Calu3 (cell line): ENCODE measurements at regions not wholly inside any gene's neighbourhood (a gene's known extent, or its start where the extent isn't known, plus 50 kb on each side); places are given as distances from the start of the nearest gene placed in this dataset.

Experiments
- BruUV-seq: library from RNA; stranded (reverse); fragments of 400-500 nt; replicated peaks from 2 replicates; lab custom pipeline; 2021; lab: Mats Ljungman, UMichigan
- CTCF ChIA-PET: fragments of 300-600 bp; sonication (Branson Sonifier 250); formaldehyde crosslinking; loops from one replicate; lab custom pipeline; 2022; ENCODE audit warnings: antibody characterized with exemption; lab: Charles Lee
- DNase-seq: peaks from one replicate; pipeline ENCODE4 v3.0.0; 2022
- H3K27ac Mint-ChIP-seq: one replicate; pipeline ENCODE4 v1.8.0; 2022; ENCODE audit warnings: mixed read lengths; ENCODE audit not compliant: unreplicated experiment
- H3K27me3 Mint-ChIP-seq: one replicate; pipeline ENCODE4 v1.8.0; 2022; ENCODE audit warnings: mixed read lengths; ENCODE audit not compliant: unreplicated experiment
- H3K36me3 Mint-ChIP-seq: one replicate; pipeline ENCODE4 v1.8.0; 2022; ENCODE audit warnings: mild to moderate bottlenecking, moderate library complexity, mixed read lengths; ENCODE audit not compliant: insufficient read depth, unreplicated experiment
- H3K4me1 Mint-ChIP-seq: one replicate; pipeline ENCODE4 v1.8.0; 2022; ENCODE audit warnings: mild to moderate bottlenecking, low read depth, mixed read lengths; ENCODE audit not compliant: unreplicated experiment
- H3K4me3 Mint-ChIP-seq: one replicate; pipeline ENCODE4 v1.8.0; 2022; ENCODE audit warnings: mild to moderate bottlenecking, low read depth, moderate library complexity, mixed read lengths; ENCODE audit not compliant: unreplicated experiment
- H3K9me3 Mint-ChIP-seq: one replicate; pipeline ENCODE4 v1.8.0; 2022; ENCODE audit warnings: low read depth, mixed read lengths; ENCODE audit not compliant: unreplicated experiment
- CTCF ChIP-seq: fragments of 200-600 bp; IDR thresholded peaks from one replicate; pipeline ENCODE4 v1.8.0; 2022; ENCODE audit warnings: antibody characterized with exemption; ENCODE audit not compliant: unreplicated experiment
- intact Hi-C: fragments of 100-400 bp; cut with micrococcal nuclease; formaldehyde crosslinking; loops from one replicate; pipeline ENCODE4 v1.10.0; 2022; ENCODE audit not compliant: unreplicated experiment

- DNase-seq, result no peak
- no TSS peak for BruUV-seq
- intact Hi-C loops, result no loop called here
- Mint-ChIP-seq H3K4me1 (peaks cover 25% of the 10 kb centered on the region), H3K36me3 (no peaks in the 10 kb centered on the region), H3K27ac (no peak overlapping the region), H3K27me3 (no peaks in the 10 kb centered on the region), H3K4me3 (no peak overlapping the region), H3K9me3 (peaks cover 2% of the 10 kb centered on the region)
- CTCF ChIA-PET, result no interaction called here
- TF ChIP-seq CTCF, result no peak
These were observed 99.9 kb upstream of the SGIP1 start for GRCh38 chr1:66434096-66434495.

GRCh38 chr1:66435541-66435940 is 98.4 kb upstream of the SGIP1 start:
- CTCF ChIA-PET, result interaction anchor here (0.6 to 1.8 kb wide), 5 partner anchors 18 to 265 kb away, joined by 3 to 11 read pairs (median 3); no protein-coding TSS in a partner anchor
- Mint-ChIP-seq H3K9me3 (no peaks in the 10 kb centered on the region), H3K4me3 (no peak overlapping the region), H3K27ac (no peak overlapping the region), H3K4me1 (peaks cover 37% of the 10 kb centered on the region), H3K27me3 (no peaks in the 10 kb centered on the region), H3K36me3 (no peaks in the 10 kb centered on the region)
- BruUV-seq, result no TSS peak
- intact Hi-C loops, result loop anchor here (5.0 kb wide), 1 partner anchor 103 kb away; no protein-coding TSS in a partner anchor
- no peak for TF ChIP-seq CTCF
- no peak for DNase-seq

- Mint-ChIP-seq H3K27me3 (no peaks in the 10 kb centered on the region), H3K27ac (peak overlapping the region; percentile 24), H3K4me3 (no peak overlapping the region), H3K9me3 (no peaks in the 10 kb centered on the region), H3K36me3 (no peaks in the 10 kb centered on the region), H3K4me1 (peaks cover 37% of the 10 kb centered on the region)
- TF ChIP-seq CTCF, result peak; percentile 30
- CTCF ChIA-PET, result interaction anchor here (0.6 to 1.8 kb wide), 9 partner anchors 8 to 165 kb away, joined by 3 to 11 read pairs (median 3); no protein-coding TSS in a partner anchor
- intact Hi-C loops, result loop anchor here (5.0 kb wide), 1 partner anchor 104 kb away; no protein-coding TSS in a partner anchor
- DNase-seq, result peak; percentile 48
- BruUV-seq, result no TSS peak
These were observed 97.4 kb upstream of the SGIP1 start for GRCh38 chr1:66436378-66437135.

- intact Hi-C loops, result loop anchor here (5.0 kb wide), 1 partner anchor 105 kb away; no protein-coding TSS in a partner anchor
- H3K4me1 Mint-ChIP-seq, result peaks cover 37% of the 10 kb centered on the region
These were observed 96.9 kb upstream of the SGIP1 start for GRCh38 chr1:66437136-66437401.

More at GRCh38 chr1:66437136-66437401, 96.9 kb upstream of the SGIP1 start:
- H3K9me3 Mint-ChIP-seq, result no peaks in the 10 kb centered on the region
- H3K4me3 Mint-ChIP-seq, result no peak overlapping the region
- CTCF ChIA-PET, result interaction anchor here (0.6 to 1.8 kb wide), 7 partner anchors 8 to 165 kb away, joined by 3 to 11 read pairs (median 3); no protein-coding TSS in a partner anchor
- H3K27me3 Mint-ChIP-seq, result no peaks in the 10 kb centered on the region
- no peak for TF ChIP-seq CTCF
- no TSS peak for BruUV-seq
- H3K27ac Mint-ChIP-seq, result no peak overlapping the region
- H3K36me3 Mint-ChIP-seq, result no peaks in the 10 kb centered on the region
- no peak for DNase-seq
